ENCODE measurements at regions not wholly inside any gene's neighbourhood (a gene's known extent, or its start where the extent isn't known, plus 50 kb on each side); places are given as distances from the start of the nearest gene placed in this dataset.

- H3K27me3 ChIP-seq: no peaks in the 10 kb centered on the region
- TF ChIP-seq CTCF (IDR thresholded peaks at IDR 0.05) (no peak), POLR2A (IDR thresholded peaks at IDR 0.05) (no peak)
- H3K27ac ChIP-seq: no peak overlapping the region
- DNase-seq: no peak
- no peaks in the 10 kb centered on the region for H3K4me1 ChIP-seq
- no peaks in the 10 kb centered on the region for H3K36me3 ChIP-seq
- intact Hi-C loops (cut with DNase I; ENCODE audit: low total_unique reads): no loop called here
- no peaks in the 10 kb centered on the region for H3K9me3 ChIP-seq
- no peak overlapping the region for H3K4me3 ChIP-seq
Observed at GRCh38 chr9:17930071-17930470, 351.2 kb downstream of the SH3GL2 start.

DNA sequence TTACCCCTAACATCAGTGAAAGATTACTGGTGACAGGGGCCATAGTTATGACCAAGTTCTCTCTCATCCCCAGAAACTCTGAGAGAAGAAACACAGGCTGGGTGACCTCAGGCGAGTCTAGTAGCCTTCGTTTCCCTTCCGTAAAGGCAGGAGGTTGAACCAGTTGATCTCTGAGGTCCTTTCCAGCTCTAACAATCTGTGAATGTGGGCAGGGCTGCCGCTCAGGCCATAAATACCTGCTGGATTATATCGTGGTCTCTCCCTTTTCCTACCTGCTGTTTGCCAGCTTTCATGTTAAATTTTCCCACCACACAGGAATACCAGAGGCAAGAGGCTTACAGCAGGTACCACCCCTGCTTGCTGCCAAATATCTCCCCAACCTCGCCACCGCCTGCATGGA is 357.5 kb downstream of the SH3GL2 start:
- no peak overlapping the region for H3K4me3 ChIP-seq
- no peak for TF ChIP-seq CTCF (IDR thresholded peaks at IDR 0.05)
- TF ChIP-seq POLR2A (IDR thresholded peaks at IDR 0.05): no peak
- H3K36me3 ChIP-seq: no peaks in the 10 kb centered on the region
- H3K4me1 ChIP-seq: no peaks in the 10 kb centered on the region
- H3K27ac ChIP-seq: no peak overlapping the region
- no peak for DNase-seq
- H3K27me3 ChIP-seq: no peaks in the 10 kb centered on the region
- H3K9me3 ChIP-seq: no peaks in the 10 kb centered on the region
- intact Hi-C loops (cut with DNase I; ENCODE audit: low total_unique reads): no loop called here

GRCh38 chr9:17938035-17938655 is 359.3 kb downstream of the SH3GL2 start:
- no peaks in the 10 kb centered on the region for H3K4me1 ChIP-seq
- no peaks in the 10 kb centered on the region for H3K27me3 ChIP-seq
- intact Hi-C loops (cut with DNase I; ENCODE audit: low total_unique reads): no loop called here
- peak overlapping the region; percentile 16 to 21 for H3K27ac ChIP-seq
- H3K36me3 ChIP-seq: no peaks in the 10 kb centered on the region
- H3K9me3 ChIP-seq: no peaks in the 10 kb centered on the region
- no peak for DNase-seq
- no peak overlapping the region for H3K4me3 ChIP-seq
- TF ChIP-seq POLR2A (IDR thresholded peaks at IDR 0.05) (no peak), CTCF (IDR thresholded peaks at IDR 0.05) (no peak)

GRCh38 chr9:17942498-17942897 is 363.6 kb downstream of the SH3GL2 start:
- Histone ChIP-seq H3K9me3 (no peaks in the 10 kb centered on the region), H3K27ac (no peak overlapping the region), H3K4me3 (no peak overlapping the region), H3K27me3 (no peaks in the 10 kb centered on the region), H3K36me3 (no peaks in the 10 kb centered on the region), H3K4me1 (no peaks in the 10 kb centered on the region)
- TF ChIP-seq CTCF (IDR thresholded peaks at IDR 0.05): no peak
- no peak for TF ChIP-seq POLR2A (IDR thresholded peaks at IDR 0.05)
- intact Hi-C loops (cut with DNase I; ENCODE audit: low total_unique reads): no loop called here
- DNase-seq: no peak

- DNase-seq: no peak
- Histone ChIP-seq H3K27me3 (no peaks in the 10 kb centered on the region), H3K27ac (no peak overlapping the region), H3K9me3 (no peaks in the 10 kb centered on the region), H3K4me1 (no peaks in the 10 kb centered on the region), H3K4me3 (no peak overlapping the region), H3K36me3 (no peaks in the 10 kb centered on the region)
- no peak for TF ChIP-seq CTCF (IDR thresholded peaks at IDR 0.05)
- TF ChIP-seq POLR2A (IDR thresholded peaks at IDR 0.05): no peak
- intact Hi-C loops (cut with DNase I; ENCODE audit: low total_unique reads): no loop called here
Observed at GRCh38 chr9:17955409-17955808, 376.5 kb downstream of the SH3GL2 start.

Measured in uterus (tissue), 3 donors.